Fibroblast of lung (primary cell): ENCODE measurements at regions not wholly inside any gene's neighbourhood (a gene's known extent, or its start where the extent isn't known, plus 50 kb on each side); places are given as distances from the start of the nearest gene placed in this dataset.

Source experiments
- DNase-seq, 2 donors: peaks; one replicate each; pipeline versions ENCODE4 v3.0.0 to v3.0.0-alpha.2; 2010; ENCODE audit warnings: low read depth in 2 of 2
- H2AFZ ChIP-seq: 2 replicates; pipeline ENCODE4 v1.5.1; 2012; ENCODE audit warnings: low read length, control low read depth, inconsistent platforms
- H3K27ac ChIP-seq: 2 replicates; pipeline ENCODE4 v1.5.1; 2011; ENCODE audit warnings: low read length, control low read depth; ENCODE audit not compliant: insufficient read depth
- H3K27me3 ChIP-seq: 2 replicates; pipeline ENCODE4 v1.5.1; 2011; ENCODE audit warnings: mild to moderate bottlenecking, low read length; ENCODE audit not compliant: control insufficient read depth, insufficient read depth
- H3K36me3 ChIP-seq: 2 replicates; pipeline ENCODE4 v1.5.1; 2011; ENCODE audit warnings: low read length; ENCODE audit not compliant: control insufficient read depth, insufficient read depth
- H3K4me1 ChIP-seq: 2 replicates; pipeline ENCODE4 v1.5.1; 2011; ENCODE audit warnings: low read length; ENCODE audit not compliant: control insufficient read depth, insufficient read depth; ENCODE audit errors: extremely low read depth
- H3K4me2 ChIP-seq: 2 replicates; pipeline ENCODE4 v1.5.1; 2011; ENCODE audit warnings: low read length, control low read depth; ENCODE audit not compliant: insufficient read depth; ENCODE audit errors: extremely low read depth
- H3K4me3 ChIP-seq, 4 experiments: fragments of 200-600 bp in 1 of 4; sonication (generic) in 1 of 4; replicated peaks in 1 of 4; 2 replicates each; pipeline ENCODE4 v1.5.1; 2011 to 2016; ENCODE audit warnings: low read length in 4 of 4, low read depth in 3 of 4, mild to moderate bottlenecking in 3 of 4, control low read depth in 2 of 4, inconsistent platforms in 1 of 4, mixed read lengths in 1 of 4; ENCODE audit not compliant: insufficient read depth in 1 of 4; ENCODE audit errors: control extremely low read depth in 1 of 4
- H3K79me2 ChIP-seq: 2 replicates; pipeline ENCODE4 v1.5.1; 2012; ENCODE audit warnings: mild to moderate bottlenecking, low read length, inconsistent platforms; ENCODE audit not compliant: control insufficient read depth, insufficient read depth
- H3K9ac ChIP-seq: 2 replicates; pipeline ENCODE4 v1.5.1; 2011; ENCODE audit warnings: mild to moderate bottlenecking, low read length, control low read depth; ENCODE audit not compliant: insufficient read depth
- H3K9me3 ChIP-seq: 2 replicates; pipeline ENCODE4 v1.5.1; 2012; ENCODE audit warnings: low read depth, low read length; ENCODE audit not compliant: control insufficient read depth, insufficient read depth
- H4K20me1 ChIP-seq: 2 replicates; pipeline ENCODE4 v1.5.1; 2011; ENCODE audit warnings: low read length; ENCODE audit not compliant: control insufficient read depth, insufficient read depth; ENCODE audit errors: extremely low read depth
- EZH2 ChIP-seq: IDR thresholded peaks from 2 replicates; pipeline ENCODE4 v1.5.1; 2012; ENCODE audit warnings: low read length, control low read depth, mild to moderate bottlenecking; ENCODE audit errors: missing control alignments
- TF ChIP-seq, protein P1 (sequence below), 2 donors: IDR thresholded peaks in 1 of 2; conservative IDR thresholded peaks in 1 of 2; 1 replicate in 1 of 2; 2 replicates in 1 of 2; pipeline ENCODE4 v1.5.1; 2011 to 2012; ENCODE audit warnings: low read length in 2 of 2, control low read depth in 1 of 2, inconsistent platforms in 1 of 2, low read depth in 1 of 2, mild to moderate bottlenecking in 1 of 2

DNA sequence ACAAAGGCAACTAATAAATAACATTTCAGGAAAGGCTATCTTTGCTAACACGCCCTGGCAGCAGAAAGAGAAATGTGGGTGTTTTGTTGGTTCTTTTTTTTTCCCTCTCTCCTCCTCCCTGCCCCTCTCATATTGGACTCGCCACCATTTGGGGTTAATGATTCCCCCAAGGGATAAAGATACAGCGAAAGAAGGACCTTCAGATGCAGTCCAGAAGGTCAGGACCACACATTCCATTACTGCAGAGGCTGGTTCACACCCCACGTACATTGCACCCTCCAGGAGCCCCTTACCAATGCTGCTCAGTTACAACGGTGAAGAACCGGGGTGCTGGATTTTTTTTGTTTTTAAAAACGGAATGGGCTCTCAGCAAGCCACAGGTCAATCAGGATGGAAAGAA lies 156.9 kb upstream of the TIAM1 start:
- Histone ChIP-seq H3K4me1 (no peaks in the 10 kb centered on the region), H3K27ac (no peak overlapping the region), H3K9ac (no peak overlapping the region), H2AFZ (no peak overlapping the region), H3K4me2 (no peak overlapping the region), H3K79me2 (no peaks in the 10 kb centered on the region), H3K4me3 (no peak overlapping the region), H3K36me3 (no peaks in the 10 kb centered on the region), H3K27me3 (no peaks in the 10 kb centered on the region), H4K20me1 (no peaks in the 10 kb centered on the region), H3K9me3 (no peaks in the 10 kb centered on the region)
- TF ChIP-seq EZH2: no peak
- DNase-seq: no peak

DNA sequence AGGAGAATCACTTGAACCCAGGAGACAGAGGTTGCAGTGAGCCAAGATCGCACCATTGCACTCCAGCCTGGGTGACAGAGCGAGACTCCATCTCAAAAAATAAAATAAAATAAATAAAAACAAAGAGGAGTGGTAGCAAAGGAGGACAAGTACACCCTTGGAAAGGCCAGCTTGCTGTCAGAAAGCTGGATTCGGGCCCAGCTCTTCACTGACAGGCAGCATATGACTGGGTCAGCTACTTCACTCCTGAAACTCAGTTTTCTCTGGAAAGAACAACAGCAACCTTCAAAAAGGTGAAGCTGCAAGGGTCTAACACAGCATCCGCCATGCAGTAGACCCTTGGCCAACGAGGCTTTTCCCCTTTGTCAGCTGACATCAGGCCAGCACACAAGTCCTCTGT lies 156.0 kb upstream of the TIAM1 start:
- no peak overlapping the region for H3K9ac ChIP-seq
- no peak overlapping the region for H3K27ac ChIP-seq
- no peak overlapping the region for H3K4me3 ChIP-seq
- no peaks in the 10 kb centered on the region for H4K20me1 ChIP-seq
- H3K4me1 ChIP-seq: no peaks in the 10 kb centered on the region
- H3K4me2 ChIP-seq: no peak overlapping the region
- no peaks in the 10 kb centered on the region for H3K27me3 ChIP-seq
- H2AFZ ChIP-seq: no peak overlapping the region
- H3K9me3 ChIP-seq: no peaks in the 10 kb centered on the region
- DNase-seq: no peak
- TF ChIP-seq, protein P1, sequence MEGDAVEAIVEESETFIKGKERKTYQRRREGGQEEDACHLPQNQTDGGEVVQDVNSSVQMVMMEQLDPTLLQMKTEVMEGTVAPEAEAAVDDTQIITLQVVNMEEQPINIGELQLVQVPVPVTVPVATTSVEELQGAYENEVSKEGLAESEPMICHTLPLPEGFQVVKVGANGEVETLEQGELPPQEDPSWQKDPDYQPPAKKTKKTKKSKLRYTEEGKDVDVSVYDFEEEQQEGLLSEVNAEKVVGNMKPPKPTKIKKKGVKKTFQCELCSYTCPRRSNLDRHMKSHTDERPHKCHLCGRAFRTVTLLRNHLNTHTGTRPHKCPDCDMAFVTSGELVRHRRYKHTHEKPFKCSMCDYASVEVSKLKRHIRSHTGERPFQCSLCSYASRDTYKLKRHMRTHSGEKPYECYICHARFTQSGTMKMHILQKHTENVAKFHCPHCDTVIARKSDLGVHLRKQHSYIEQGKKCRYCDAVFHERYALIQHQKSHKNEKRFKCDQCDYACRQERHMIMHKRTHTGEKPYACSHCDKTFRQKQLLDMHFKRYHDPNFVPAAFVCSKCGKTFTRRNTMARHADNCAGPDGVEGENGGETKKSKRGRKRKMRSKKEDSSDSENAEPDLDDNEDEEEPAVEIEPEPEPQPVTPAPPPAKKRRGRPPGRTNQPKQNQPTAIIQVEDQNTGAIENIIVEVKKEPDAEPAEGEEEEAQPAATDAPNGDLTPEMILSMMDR (conservative IDR thresholded peaks at IDR 0.05 in 1 of 2, IDR thresholded peaks at IDR 0.05 in 1 of 2; ENCODE audit: low read depth in 1 of 2, low read length in 2 of 2): no peak
- no peak for TF ChIP-seq EZH2
- H3K36me3 ChIP-seq: no peaks in the 10 kb centered on the region
- no peaks in the 10 kb centered on the region for H3K79me2 ChIP-seq

DNA sequence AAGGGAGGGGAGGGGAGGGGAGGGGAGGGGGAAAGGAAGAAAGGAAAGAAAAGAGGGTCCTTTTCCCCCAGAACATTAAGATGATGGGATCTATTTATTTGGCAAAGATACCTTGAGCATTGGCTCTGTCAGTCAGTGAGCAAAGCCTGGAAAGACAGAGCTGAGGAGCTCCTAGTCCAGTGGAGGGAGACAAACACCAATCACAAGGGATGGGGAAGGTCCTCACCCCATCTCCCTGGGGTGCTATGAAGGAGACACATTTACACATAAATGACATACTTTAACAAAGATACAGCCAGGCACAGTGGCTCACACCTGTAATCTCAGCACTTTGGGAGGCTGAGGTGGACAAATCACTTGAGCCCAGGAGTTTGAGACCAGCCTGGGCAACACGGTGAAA lies 154.9 kb upstream of the TIAM1 start:
- DNase-seq: no peak
- Histone ChIP-seq H4K20me1 (no peaks in the 10 kb centered on the region), H3K4me1 (no peaks in the 10 kb centered on the region), H3K27me3 (no peaks in the 10 kb centered on the region), H3K36me3 (no peaks in the 10 kb centered on the region), H2AFZ (no peak overlapping the region), H3K27ac (no peak overlapping the region), H3K9me3 (no peaks in the 10 kb centered on the region), H3K79me2 (no peaks in the 10 kb centered on the region), H3K4me3 (no peak overlapping the region), H3K4me2 (no peak overlapping the region), H3K9ac (no peak overlapping the region)
- TF ChIP-seq EZH2: no peak
- TF ChIP-seq, protein P1 (conservative IDR thresholded peaks at IDR 0.05 in 1 of 2, IDR thresholded peaks at IDR 0.05 in 1 of 2; ENCODE audit: low read depth in 1 of 2, low read length in 2 of 2): no peak
